IMR-90 (cell line): ENCODE measurements at regions not wholly inside any gene's neighbourhood (a gene's known extent, or its start where the extent isn't known, plus 50 kb on each side); places are given as distances from the start of the nearest gene placed in this dataset.
A peak's percentile ranks its signal among the peaks of the same experiment; 100 is the strongest.

ENCODE experiments used
- BHLHE40 ChIP-seq: fragments of 150-350 bp; IDR thresholded peaks from 2 replicates; pipeline ENCODE4 v1.6.1; 2016; ENCODE audit warnings: mild to moderate bottlenecking, low read depth, low read length
- CEBPB ChIP-seq: IDR thresholded peaks from 2 replicates; pipeline ENCODE4 v1.6.1; 2012; ENCODE audit warnings: low read depth, low read length, improper control_type of control experiment
- FOS ChIP-seq: fragments of 150-350 bp; IDR thresholded peaks from 2 replicates; pipeline ENCODE4 v1.6.1; 2016; ENCODE audit warnings: low read depth, low read length
- MAFK ChIP-seq: IDR thresholded peaks from 2 replicates; pipeline ENCODE4 v1.6.1; 2012; ENCODE audit warnings: low read depth, low read length, improper control_type of control experiment
- MXI1 ChIP-seq: IDR thresholded peaks from 2 replicates; pipeline ENCODE4 v1.6.1; 2012; ENCODE audit warnings: low read depth, mild to moderate bottlenecking, low read length, moderate library complexity, borderline replicate concordance
- POLR2A ChIP-seq: IDR thresholded peaks from 2 replicates; pipeline ENCODE4 v1.6.1; 2012; ENCODE audit warnings: mild to moderate bottlenecking, low read depth, low read length
- RAD21 ChIP-seq: IDR thresholded peaks from 2 replicates; pipeline ENCODE4 v1.6.1; 2012; ENCODE audit warnings: low read length, improper control_type of control experiment
- TF ChIP-seq, protein P1 (sequence below): conservative IDR thresholded peaks from 2 replicates; pipeline ENCODE4 v1.5.1; 2012; ENCODE audit warnings: mild to moderate bottlenecking, low read depth, low read length, improper control_type of control experiment
- TF ChIP-seq, protein P2 (sequence below): fragments of 150-350 bp; IDR thresholded peaks from 2 replicates; pipeline ENCODE4 v1.6.1; 2016; ENCODE audit warnings: low read depth, mild to moderate bottlenecking, low read length, moderate library complexity, borderline replicate concordance

DNA sequence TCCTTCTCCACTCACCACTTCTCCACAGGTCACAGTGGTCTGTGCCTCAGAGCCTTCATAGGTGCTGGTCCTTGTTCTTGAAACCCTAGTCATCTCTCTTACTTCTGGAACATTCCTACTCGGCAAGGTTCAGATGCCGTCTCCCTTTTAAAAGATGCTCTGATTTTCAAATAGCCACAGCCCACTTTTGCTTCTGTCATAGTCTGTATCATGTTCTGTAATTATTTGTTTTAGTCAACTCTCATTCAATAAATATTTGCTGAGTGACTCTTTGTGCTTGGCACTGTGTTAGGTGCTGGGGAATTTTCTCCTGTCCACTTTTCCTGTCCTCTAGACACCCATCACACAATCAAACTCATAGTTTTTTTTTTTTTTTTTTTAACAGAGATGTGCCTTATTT lies 181.3 kb upstream of the IL12B start:
- TF ChIP-seq, protein P1, sequence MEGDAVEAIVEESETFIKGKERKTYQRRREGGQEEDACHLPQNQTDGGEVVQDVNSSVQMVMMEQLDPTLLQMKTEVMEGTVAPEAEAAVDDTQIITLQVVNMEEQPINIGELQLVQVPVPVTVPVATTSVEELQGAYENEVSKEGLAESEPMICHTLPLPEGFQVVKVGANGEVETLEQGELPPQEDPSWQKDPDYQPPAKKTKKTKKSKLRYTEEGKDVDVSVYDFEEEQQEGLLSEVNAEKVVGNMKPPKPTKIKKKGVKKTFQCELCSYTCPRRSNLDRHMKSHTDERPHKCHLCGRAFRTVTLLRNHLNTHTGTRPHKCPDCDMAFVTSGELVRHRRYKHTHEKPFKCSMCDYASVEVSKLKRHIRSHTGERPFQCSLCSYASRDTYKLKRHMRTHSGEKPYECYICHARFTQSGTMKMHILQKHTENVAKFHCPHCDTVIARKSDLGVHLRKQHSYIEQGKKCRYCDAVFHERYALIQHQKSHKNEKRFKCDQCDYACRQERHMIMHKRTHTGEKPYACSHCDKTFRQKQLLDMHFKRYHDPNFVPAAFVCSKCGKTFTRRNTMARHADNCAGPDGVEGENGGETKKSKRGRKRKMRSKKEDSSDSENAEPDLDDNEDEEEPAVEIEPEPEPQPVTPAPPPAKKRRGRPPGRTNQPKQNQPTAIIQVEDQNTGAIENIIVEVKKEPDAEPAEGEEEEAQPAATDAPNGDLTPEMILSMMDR = no peak
- TF ChIP-seq BHLHE40 (no peak), POLR2A (no peak), CEBPB (no peak), RAD21 (no peak), FOS (no peak), MXI1 (no peak), MAFK (0 out of 2 replicates have a peak, but pooled peaks have one; percentile 4)
- TF ChIP-seq, protein P2, sequence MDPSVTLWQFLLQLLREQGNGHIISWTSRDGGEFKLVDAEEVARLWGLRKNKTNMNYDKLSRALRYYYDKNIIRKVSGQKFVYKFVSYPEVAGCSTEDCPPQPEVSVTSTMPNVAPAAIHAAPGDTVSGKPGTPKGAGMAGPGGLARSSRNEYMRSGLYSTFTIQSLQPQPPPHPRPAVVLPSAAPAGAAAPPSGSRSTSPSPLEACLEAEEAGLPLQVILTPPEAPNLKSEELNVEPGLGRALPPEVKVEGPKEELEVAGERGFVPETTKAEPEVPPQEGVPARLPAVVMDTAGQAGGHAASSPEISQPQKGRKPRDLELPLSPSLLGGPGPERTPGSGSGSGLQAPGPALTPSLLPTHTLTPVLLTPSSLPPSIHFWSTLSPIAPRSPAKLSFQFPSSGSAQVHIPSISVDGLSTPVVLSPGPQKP = no peak
